SK-N-MC (cell line): ENCODE measurements at regions not wholly inside any gene's neighbourhood (a gene's known extent, or its start where the extent isn't known, plus 50 kb on each side); places are given as distances from the start of the nearest gene placed in this dataset.

Source experiments
- DNase-seq: peaks from one replicate; pipeline ENCODE4 v3.0.0-alpha.2; 2011; ENCODE audit warnings: low read depth, low spot score
- H3K27ac ChIP-seq: fragments of 200-600 bp; sonication (generic); 2 replicates; pipeline ENCODE4 v1.5.1; 2016; ENCODE audit warnings: mixed run types
- H3K36me3 ChIP-seq: fragments of 200-600 bp; sonication (generic); 2 replicates; pipeline ENCODE4 v1.6.1; 2017; ENCODE audit warnings: antibody characterized with exemption, low read length, mixed read lengths; ENCODE audit not compliant: insufficient read depth
- H3K4me3 ChIP-seq: fragments of 200-600 bp; sonication (generic); 2 replicates; pipeline ENCODE4 v1.5.1; 2016
- H3K9ac ChIP-seq: fragments of 200-600 bp; sonication (generic); 2 replicates; pipeline ENCODE4 v1.8.0; 2017; ENCODE audit warnings: mixed run types, mixed read lengths; ENCODE audit not compliant: insufficient read length
- H3K9me3 ChIP-seq: fragments of 200-600 bp; sonication (generic); 2 replicates; pipeline ENCODE4 v1.6.1; 2017; ENCODE audit warnings: low read depth, mild to moderate bottlenecking, antibody characterized with exemption, low read length, moderate library complexity, mixed read lengths
- EZH2 ChIP-seq: fragments of 200-600 bp; sonication (generic); IDR thresholded peaks from one replicate; pipeline ENCODE4 v1.6.1; 2017; ENCODE audit warnings: antibody characterized with exemption
- FOXP2 ChIP-seq: optimal IDR thresholded peaks from 2 replicates; pipeline ENCODE3; 2011; ENCODE audit warnings: mild to moderate bottlenecking, moderate library complexity; ENCODE audit not compliant: insufficient read depth; ENCODE audit errors: extremely low read length, control extremely low read depth
- POLR2AphosphoS5 ChIP-seq: IDR thresholded peaks from 2 replicates; pipeline ENCODE4 v1.6.1; 2012; ENCODE audit warnings: mild to moderate bottlenecking, low read depth, low read length, borderline replicate concordance

GRCh38 chr1:10898921-10899320 lies 102.5 kb upstream of the CASZ1 start:
- DNase-seq, result no peak
- no peak for TF ChIP-seq EZH2
- no peak overlapping the region for H3K27ac ChIP-seq
- H3K9ac ChIP-seq, result no peak overlapping the region
- H3K4me3 ChIP-seq, result no peak overlapping the region
- H3K9me3 ChIP-seq, result no peaks in the 10 kb centered on the region
- H3K36me3 ChIP-seq, result no peaks in the 10 kb centered on the region

GRCh38 chr1:10899490-10900250 lies 103.2 kb upstream of the CASZ1 start:
- Histone ChIP-seq H3K9ac (no peak overlapping the region), H3K27ac (no peak overlapping the region), H3K9me3 (no peaks in the 10 kb centered on the region), H3K4me3 (no peak overlapping the region), H3K36me3 (no peaks in the 10 kb centered on the region)
- TF ChIP-seq POLR2AphosphoS5 (no peak), EZH2 (no peak), FOXP2 (no peak)
- DNase-seq, result no peak

GRCh38 chr1:10900251-10900651 lies 103.8 kb upstream of the CASZ1 start:
- H3K4me3 ChIP-seq, result no peak overlapping the region
- no peaks in the 10 kb centered on the region for H3K9me3 ChIP-seq
- H3K36me3 ChIP-seq, result no peaks in the 10 kb centered on the region
- no peak for DNase-seq
- no peak for TF ChIP-seq EZH2
- no peak for TF ChIP-seq POLR2AphosphoS5
- no peak for TF ChIP-seq FOXP2
- no peak overlapping the region for H3K9ac ChIP-seq
- no peak overlapping the region for H3K27ac ChIP-seq

GRCh38 chr1:10900691-10901090 lies 104.2 kb upstream of the CASZ1 start:
- DNase-seq, result no peak
- Histone ChIP-seq H3K4me3 (no peak overlapping the region), H3K36me3 (no peaks in the 10 kb centered on the region), H3K9ac (no peak overlapping the region), H3K27ac (no peak overlapping the region), H3K9me3 (no peaks in the 10 kb centered on the region)
- TF ChIP-seq FOXP2 (no peak), POLR2AphosphoS5 (no peak), EZH2 (no peak)

- no peak overlapping the region for H3K9ac ChIP-seq
- DNase-seq, result no peak
- no peaks in the 10 kb centered on the region for H3K9me3 ChIP-seq
- no peaks in the 10 kb centered on the region for H3K36me3 ChIP-seq
- TF ChIP-seq POLR2AphosphoS5 (no peak), EZH2 (no peak), FOXP2 (no peak)
- H3K4me3 ChIP-seq, result no peak overlapping the region
- H3K27ac ChIP-seq, result no peak overlapping the region
Measured at GRCh38 chr1:10901091-10901890, 104.8 kb upstream of the CASZ1 start.

GRCh38 chr1:10901891-10902805 lies 105.7 kb upstream of the CASZ1 start:
- no peak for TF ChIP-seq FOXP2
- TF ChIP-seq POLR2AphosphoS5, result no peak
- no peak for TF ChIP-seq EZH2
- H3K36me3 ChIP-seq, result no peaks in the 10 kb centered on the region
- H3K27ac ChIP-seq, result no peak overlapping the region
- H3K9me3 ChIP-seq, result no peaks in the 10 kb centered on the region
- no peak overlapping the region for H3K9ac ChIP-seq
- H3K4me3 ChIP-seq, result no peak overlapping the region
- DNase-seq, result no peak

- no peak for DNase-seq
- H3K36me3 ChIP-seq, result no peaks in the 10 kb centered on the region
- H3K9ac ChIP-seq, result no peak overlapping the region
- TF ChIP-seq POLR2AphosphoS5, result no peak
- TF ChIP-seq FOXP2, result no peak
- TF ChIP-seq EZH2, result no peak
- H3K27ac ChIP-seq, result no peak overlapping the region
- H3K9me3 ChIP-seq, result no peaks in the 10 kb centered on the region
- no peak overlapping the region for H3K4me3 ChIP-seq
Measured at GRCh38 chr1:10903421-10903820, 107.0 kb upstream of the CASZ1 start.

GRCh38 chr1:10903821-10904220 lies 107.4 kb upstream of the CASZ1 start:
- H3K4me3 ChIP-seq, result no peak overlapping the region
- no peaks in the 10 kb centered on the region for H3K9me3 ChIP-seq
- H3K9ac ChIP-seq, result no peak overlapping the region
- H3K27ac ChIP-seq, result no peak overlapping the region
- no peaks in the 10 kb centered on the region for H3K36me3 ChIP-seq
- no peak for DNase-seq
- TF ChIP-seq POLR2AphosphoS5 (no peak), FOXP2 (no peak), EZH2 (no peak)
